Skeletal muscle satellite cell (primary cell): ENCODE measurements at regions not wholly inside any gene's neighbourhood (a gene's known extent, or its start where the extent isn't known, plus 50 kb on each side); places are given as distances from the start of the nearest gene placed in this dataset.

ENCODE experiments used
- H3K27me3 ChIP-seq: 2 replicates; pipeline ENCODE4 v1.7.0; 2013; ENCODE audit warnings: low read length; ENCODE audit not compliant: control insufficient read depth, insufficient read depth
- H3K36me3 ChIP-seq: 2 replicates; pipeline ENCODE4 v1.7.0; 2013; ENCODE audit warnings: mild to moderate bottlenecking, control low read depth, low read length; ENCODE audit not compliant: insufficient read depth
- H3K4me1 ChIP-seq: 2 replicates; pipeline ENCODE4 v1.7.0; 2013; ENCODE audit warnings: low read length; ENCODE audit not compliant: control insufficient read depth, insufficient read depth
- H3K4me2 ChIP-seq: 2 replicates; pipeline ENCODE4 v1.7.0; 2013; ENCODE audit warnings: mild to moderate bottlenecking, low read length
- H3K4me3 ChIP-seq: 2 replicates; pipeline ENCODE4 v1.7.0; 2013; ENCODE audit warnings: low read length
- H3K9ac ChIP-seq: 2 replicates; pipeline ENCODE4 v1.7.0; 2013; ENCODE audit warnings: mild to moderate bottlenecking, low read depth, low read length, moderate library complexity
- H3K9me3 ChIP-seq: replicated peaks from 2 replicates; pipeline ENCODE4 v1.7.0; 2013; ENCODE audit warnings: mild to moderate bottlenecking, control low read depth, low read length

DNA sequence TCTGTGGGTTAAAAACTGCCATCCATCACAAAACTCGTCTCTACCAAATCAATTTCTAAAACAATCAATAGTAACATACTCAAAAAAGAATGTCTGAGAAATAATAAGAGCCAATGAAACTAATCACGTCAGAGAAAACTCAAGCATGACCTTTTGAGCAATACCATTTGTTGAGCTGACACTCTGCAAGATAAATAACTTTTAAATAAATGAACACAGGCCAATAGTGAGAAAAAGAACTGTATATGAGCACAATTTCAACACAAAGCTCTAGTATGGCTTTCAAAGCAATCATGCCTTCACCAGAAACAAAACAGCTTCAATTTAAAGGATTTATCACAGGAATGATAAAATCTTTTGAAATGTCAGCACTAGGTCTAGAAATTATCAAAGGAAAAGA lies 249.2 kb upstream of the SETMAR start:
- Histone ChIP-seq H3K36me3 (no peaks in the 10 kb centered on the region), H3K9ac (no peak overlapping the region)

GRCh38 chr3:4060064-4060463 lies 243.1 kb upstream of the SETMAR start:
- peaks cover 18% of the 10 kb centered on the region for H3K4me1 ChIP-seq
- no peak overlapping the region for H3K4me3 ChIP-seq
- H3K27me3 ChIP-seq, result no peaks in the 10 kb centered on the region
- no peaks in the 10 kb centered on the region for H3K9me3 ChIP-seq
- no peaks in the 10 kb centered on the region for H3K36me3 ChIP-seq
- H3K9ac ChIP-seq, result peak overlapping the region; percentile 33
- peak overlapping the region; percentile 60 for H3K4me2 ChIP-seq

More for the DNA sequence above, 249.2 kb upstream of the SETMAR start:
- Histone ChIP-seq H3K27me3 (no peaks in the 10 kb centered on the region), H3K9me3 (no peaks in the 10 kb centered on the region), H3K4me3 (no peak overlapping the region), H3K4me1 (no peaks in the 10 kb centered on the region), H3K4me2 (no peak overlapping the region)

DNA sequence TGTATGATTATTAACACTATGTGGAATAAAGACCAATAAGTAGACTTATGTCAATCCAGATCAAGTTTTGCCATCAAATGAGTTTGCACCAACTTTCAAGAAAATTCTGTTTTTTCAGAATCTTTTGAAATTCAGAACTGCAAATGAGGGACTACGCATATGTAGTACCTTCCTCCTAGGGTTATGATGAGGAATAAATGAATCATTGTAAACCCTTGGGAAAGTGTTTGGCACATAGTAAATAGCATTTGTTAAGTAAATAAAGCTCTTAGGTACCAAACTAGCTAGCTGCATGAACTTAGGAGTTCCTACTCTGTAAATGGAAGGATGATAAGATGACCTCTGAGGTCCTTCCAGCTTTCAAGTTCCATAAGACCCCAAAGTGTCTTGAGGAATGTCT lies 242.6 kb upstream of the SETMAR start:
- Histone ChIP-seq H3K27me3 (no peaks in the 10 kb centered on the region), H3K4me1 (peaks cover 18% of the 10 kb centered on the region), H3K36me3 (no peaks in the 10 kb centered on the region), H3K9ac (peak overlapping the region; percentile 33), H3K4me3 (no peak overlapping the region), H3K4me2 (peak overlapping the region; percentile 51), H3K9me3 (no peaks in the 10 kb centered on the region)

- H3K36me3 ChIP-seq, result no peaks in the 10 kb centered on the region
- H3K9me3 ChIP-seq, result no peaks in the 10 kb centered on the region
- H3K4me2 ChIP-seq, result no peak overlapping the region
- H3K4me1 ChIP-seq, result peaks cover 18% of the 10 kb centered on the region
- H3K9ac ChIP-seq, result no peak overlapping the region
- H3K4me3 ChIP-seq, result no peak overlapping the region
- no peaks in the 10 kb centered on the region for H3K27me3 ChIP-seq
These were observed 242.0 kb upstream of the SETMAR start for GRCh38 chr3:4061195-4061594.

GRCh38 chr3:4061783-4062360 lies 241.3 kb upstream of the SETMAR start:
- Histone ChIP-seq H3K36me3 (no peaks in the 10 kb centered on the region), H3K4me1 (peaks cover 18% of the 10 kb centered on the region), H3K4me3 (no peak overlapping the region), H3K9ac (no peak overlapping the region), H3K9me3 (no peaks in the 10 kb centered on the region), H3K4me2 (no peak overlapping the region), H3K27me3 (no peaks in the 10 kb centered on the region)

DNA sequence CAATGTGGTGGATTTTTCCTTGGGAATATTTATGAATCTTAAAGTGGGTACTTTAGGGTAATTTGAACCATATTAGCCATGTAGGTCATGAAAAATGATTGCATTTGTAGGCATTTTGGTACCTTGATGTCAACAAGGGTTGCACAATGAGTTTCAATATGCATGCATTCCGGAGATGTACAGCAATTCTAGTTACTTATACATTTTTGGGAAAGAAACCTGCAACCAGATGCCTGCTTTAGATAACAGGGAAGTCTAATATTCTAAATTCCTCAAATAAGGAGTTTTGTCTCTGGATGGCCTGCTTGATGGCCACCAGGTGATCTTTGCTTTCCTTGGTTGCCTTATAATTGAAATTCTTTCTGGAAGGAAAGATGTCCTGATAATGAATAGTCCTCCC lies 240.5 kb upstream of the SETMAR start:
- Histone ChIP-seq H3K4me1 (peaks cover 18% of the 10 kb centered on the region), H3K27me3 (no peaks in the 10 kb centered on the region)

DNA sequence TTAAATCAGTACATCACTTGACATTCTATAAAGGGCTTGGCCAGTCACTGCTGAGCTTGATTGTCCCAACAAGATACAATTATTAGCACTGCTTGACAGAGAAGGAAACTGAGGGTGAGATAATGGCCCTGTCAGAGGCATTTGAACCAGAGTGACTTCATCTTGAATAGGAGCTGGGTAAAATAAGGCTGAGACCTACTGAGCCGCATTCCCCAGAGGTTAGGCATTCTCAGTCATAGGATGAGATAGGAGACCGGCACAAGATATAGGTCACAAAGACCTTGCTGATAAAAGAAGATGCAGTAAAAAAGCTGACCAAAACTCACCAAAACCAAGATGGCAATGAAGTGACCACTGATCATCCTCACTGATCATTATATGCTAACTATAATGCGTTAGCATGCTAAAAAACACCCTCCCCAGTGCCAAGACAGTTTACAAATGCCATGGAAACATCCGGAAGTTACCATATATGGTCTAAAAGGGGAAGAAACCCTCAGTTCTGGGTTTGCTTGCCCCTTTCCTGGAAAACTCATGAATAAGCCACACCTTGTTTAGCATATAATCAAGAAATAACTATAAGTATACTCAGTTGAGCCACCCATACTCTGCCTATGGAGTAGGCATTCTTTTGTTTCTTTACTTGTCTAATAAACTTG lies 239.1 kb upstream of the SETMAR start:
- Histone ChIP-seq H3K9ac (no peak overlapping the region), H3K4me3 (no peak overlapping the region), H3K27me3 (no peaks in the 10 kb centered on the region), H3K36me3 (no peaks in the 10 kb centered on the region), H3K4me1 (peaks cover 18% of the 10 kb centered on the region), H3K4me2 (no peak overlapping the region), H3K9me3 (no peaks in the 10 kb centered on the region)

More for the DNA sequence above, 240.5 kb upstream of the SETMAR start:
- Histone ChIP-seq H3K4me2 (no peak overlapping the region), H3K9ac (no peak overlapping the region), H3K9me3 (no peaks in the 10 kb centered on the region), H3K4me3 (no peak overlapping the region), H3K36me3 (no peaks in the 10 kb centered on the region)

- Histone ChIP-seq H3K4me1 (peaks cover 9% of the 10 kb centered on the region), H3K36me3 (no peaks in the 10 kb centered on the region), H3K9ac (no peak overlapping the region), H3K27me3 (no peaks in the 10 kb centered on the region), H3K4me3 (no peak overlapping the region), H3K9me3 (no peaks in the 10 kb centered on the region), H3K4me2 (no peak overlapping the region)
These were observed 238.1 kb upstream of the SETMAR start for GRCh38 chr3:4065085-4065484.

DNA sequence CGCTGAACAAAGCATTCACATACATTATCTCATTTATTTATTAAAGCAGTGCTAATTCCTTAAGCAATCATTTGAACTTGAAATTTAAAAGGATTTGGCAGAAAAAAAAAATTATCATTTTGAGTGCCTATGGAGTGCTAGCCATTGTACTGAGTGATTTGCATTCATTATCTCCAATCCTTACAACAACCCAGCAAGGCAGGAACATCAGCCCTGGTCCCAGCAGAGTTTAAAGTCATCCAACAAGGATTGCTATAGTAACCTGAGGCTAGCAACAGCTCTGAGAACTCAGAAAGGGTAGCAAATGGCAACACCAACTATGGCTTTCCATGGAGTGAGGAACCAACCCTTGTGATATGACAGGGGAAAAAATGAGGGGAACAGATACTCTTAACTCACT lies 237.6 kb upstream of the SETMAR start:
- Histone ChIP-seq H3K4me2 (no peak overlapping the region), H3K9me3 (no peaks in the 10 kb centered on the region), H3K4me1 (peaks cover 6% of the 10 kb centered on the region), H3K36me3 (no peaks in the 10 kb centered on the region), H3K4me3 (no peak overlapping the region), H3K27me3 (no peaks in the 10 kb centered on the region), H3K9ac (no peak overlapping the region)

- no peak overlapping the region for H3K4me2 ChIP-seq
These were observed 235.3 kb upstream of the SETMAR start for GRCh38 chr3:4067893-4068292.

DNA sequence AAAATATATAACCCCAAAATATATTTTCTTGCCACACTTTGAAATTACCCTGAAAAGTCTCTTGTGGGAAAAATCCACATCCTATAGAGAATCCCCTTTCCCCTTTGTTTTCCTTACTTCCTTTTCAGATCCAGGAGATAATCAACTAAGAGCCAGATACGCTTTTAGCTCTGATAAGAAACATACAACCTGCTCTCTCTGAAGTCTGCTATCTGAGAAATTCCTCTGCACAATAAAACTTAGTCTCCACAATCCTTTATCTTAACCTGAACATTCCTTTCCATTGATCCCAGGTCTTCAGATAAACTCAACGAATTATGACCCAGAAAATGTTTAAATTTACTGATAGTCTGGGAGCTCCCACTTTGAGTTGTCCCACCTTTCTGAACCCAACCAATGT lies 233.4 kb upstream of the SETMAR start:
- Histone ChIP-seq H3K9me3 (no peaks in the 10 kb centered on the region), H3K9ac (no peak overlapping the region), H3K36me3 (no peaks in the 10 kb centered on the region), H3K4me2 (no peak overlapping the region), H3K4me3 (no peak overlapping the region), H3K4me1 (no peaks in the 10 kb centered on the region), H3K27me3 (no peaks in the 10 kb centered on the region)

More at GRCh38 chr3:4067893-4068292, 235.3 kb upstream of the SETMAR start:
- no peaks in the 10 kb centered on the region for H3K9me3 ChIP-seq
- H3K9ac ChIP-seq, result no peak overlapping the region
- H3K27me3 ChIP-seq, result no peaks in the 10 kb centered on the region
- no peak overlapping the region for H3K4me3 ChIP-seq
- H3K4me1 ChIP-seq, result no peaks in the 10 kb centered on the region
- H3K36me3 ChIP-seq, result no peaks in the 10 kb centered on the region
